ENCODE measurements at regions not wholly inside any gene's neighbourhood (a gene's known extent, or its start where the extent isn't known, plus 50 kb on each side); places are given as distances from the start of the nearest gene placed in this dataset.
"Not testable (repeated sequence)": the region's sequence is repeated elsewhere in the genome, so short reads cannot be mapped to it uniquely, and the experiment has no call there.

DNA sequence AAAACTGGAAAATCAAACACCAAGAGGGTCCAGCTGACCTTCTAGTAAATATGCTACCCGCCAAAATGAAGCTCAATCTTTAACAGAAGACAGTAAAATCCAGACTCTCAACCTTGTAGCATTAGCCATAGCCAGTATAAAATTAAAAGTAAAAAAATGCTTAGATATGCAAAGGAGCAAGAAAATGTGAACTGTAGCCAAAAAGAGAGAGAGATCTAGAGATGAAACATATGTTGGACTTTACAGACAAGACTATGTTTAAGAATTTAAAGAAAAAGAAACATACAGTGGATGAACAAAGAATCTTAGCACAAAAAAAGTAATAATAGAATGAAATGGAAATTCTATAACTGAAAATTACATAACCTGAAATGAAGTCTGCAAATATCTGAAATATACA, 344.5 kb downstream of the LRATD1 start:
- DNase-seq (ENCODE audit: low read depth in 2 of 2): no peak

DNA sequence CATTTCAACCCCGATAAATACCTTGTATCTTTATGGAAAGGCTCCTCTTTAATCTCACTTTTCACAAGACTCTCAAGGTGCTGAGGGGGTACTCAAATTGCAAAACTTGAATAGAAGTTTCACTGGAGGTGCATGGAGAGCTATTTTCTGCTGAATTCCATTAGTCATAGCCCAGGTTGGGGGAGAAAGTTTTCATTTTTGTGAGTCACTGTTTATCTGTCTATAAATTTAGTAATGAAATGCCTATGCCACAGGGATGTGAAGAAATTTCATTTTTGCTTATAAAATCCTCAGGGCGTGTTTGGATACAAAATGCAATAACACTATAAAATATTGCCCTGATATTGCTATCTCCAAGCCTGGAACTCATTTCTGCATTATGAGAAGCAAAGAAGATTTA, 346.3 kb downstream of the LRATD1 start:
- DNase-seq (ENCODE audit: low read depth in 2 of 2): no peak

DNA sequence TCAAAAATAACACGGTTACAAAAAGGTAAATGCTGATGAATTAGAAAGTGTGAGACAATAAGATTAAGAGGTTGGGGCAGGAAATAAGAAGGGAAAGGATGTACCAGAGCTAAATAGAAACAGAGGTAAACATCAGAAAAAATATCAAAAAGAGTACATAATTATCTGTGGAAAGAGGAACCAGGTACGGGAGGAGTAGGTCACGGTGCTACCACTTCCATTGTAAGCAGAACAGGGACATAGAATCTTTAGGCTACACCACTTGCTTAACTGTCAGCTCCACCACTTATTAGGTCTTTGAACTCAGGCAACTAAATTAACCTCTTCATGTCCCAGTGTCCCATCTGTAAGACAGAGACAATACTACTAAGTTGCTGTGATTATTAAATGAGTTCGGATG, 350.3 kb downstream of the LRATD1 start:
- DNase-seq (ENCODE audit: low read depth in 2 of 2): no peak

DNA sequence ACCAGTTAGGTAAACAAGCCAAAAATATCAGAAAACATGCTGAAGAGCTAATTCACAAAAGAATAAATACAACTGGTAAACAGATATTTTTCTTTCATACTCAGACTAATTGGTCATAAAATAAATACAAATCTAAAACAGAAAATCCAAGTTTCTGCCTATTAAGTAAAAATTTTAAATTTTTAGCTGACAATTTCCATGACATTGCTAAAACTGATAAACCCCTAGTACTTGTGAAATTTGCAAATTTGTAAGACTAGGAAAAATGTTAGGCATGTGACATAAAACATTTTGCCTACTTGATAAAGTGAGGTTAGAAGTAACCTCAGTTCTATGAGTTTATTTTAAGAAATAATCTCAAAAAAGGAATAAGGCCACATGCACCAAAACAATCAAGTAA, 356.1 kb downstream of the LRATD1 start:
- DNase-seq (ENCODE audit: low read depth in 2 of 2): no peak

DNA sequence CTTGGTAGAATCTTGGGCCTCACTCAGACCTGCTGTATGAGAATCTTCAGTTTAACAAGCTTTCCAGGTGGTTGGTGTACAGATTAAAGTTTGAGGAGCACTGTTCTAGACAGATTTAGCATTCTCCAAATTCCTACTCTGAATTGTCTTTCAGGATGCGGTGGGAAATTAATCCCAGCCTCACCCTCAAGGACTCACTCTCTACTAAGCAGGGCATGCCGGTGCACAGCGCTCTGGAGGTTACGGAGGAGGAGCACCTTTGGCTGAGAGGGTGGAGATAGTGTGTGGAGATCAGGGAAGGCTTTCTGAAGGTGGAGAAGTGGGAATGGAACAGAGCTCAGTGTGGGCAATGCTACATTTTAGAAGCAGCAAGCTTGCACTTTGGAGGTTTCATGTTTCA, 359.2 kb downstream of the LRATD1 start:
- no peak for DNase-seq (ENCODE audit: low read depth in 2 of 2)

DNA sequence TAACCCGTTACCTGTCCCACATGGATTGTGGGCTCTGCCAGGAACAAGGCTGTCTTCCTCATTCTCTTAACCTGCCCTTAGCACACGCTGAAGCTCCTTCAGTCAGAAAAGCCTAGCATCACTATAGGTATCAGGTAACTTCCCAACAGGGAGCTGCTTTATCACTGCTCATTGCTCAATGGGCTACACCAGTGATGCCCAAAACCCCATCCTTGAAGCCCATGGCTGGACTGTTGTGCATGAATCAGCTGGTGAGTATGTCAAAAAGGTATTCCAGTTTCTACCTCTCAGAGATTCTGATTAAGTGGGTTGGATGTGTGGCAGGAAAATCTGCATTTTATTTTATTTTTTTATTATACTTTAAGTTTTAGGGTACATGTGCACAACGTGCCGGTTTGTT, 362.2 kb downstream of the LRATD1 start:
- DNase-seq (ENCODE audit: low read depth in 2 of 2): no peak

DNA sequence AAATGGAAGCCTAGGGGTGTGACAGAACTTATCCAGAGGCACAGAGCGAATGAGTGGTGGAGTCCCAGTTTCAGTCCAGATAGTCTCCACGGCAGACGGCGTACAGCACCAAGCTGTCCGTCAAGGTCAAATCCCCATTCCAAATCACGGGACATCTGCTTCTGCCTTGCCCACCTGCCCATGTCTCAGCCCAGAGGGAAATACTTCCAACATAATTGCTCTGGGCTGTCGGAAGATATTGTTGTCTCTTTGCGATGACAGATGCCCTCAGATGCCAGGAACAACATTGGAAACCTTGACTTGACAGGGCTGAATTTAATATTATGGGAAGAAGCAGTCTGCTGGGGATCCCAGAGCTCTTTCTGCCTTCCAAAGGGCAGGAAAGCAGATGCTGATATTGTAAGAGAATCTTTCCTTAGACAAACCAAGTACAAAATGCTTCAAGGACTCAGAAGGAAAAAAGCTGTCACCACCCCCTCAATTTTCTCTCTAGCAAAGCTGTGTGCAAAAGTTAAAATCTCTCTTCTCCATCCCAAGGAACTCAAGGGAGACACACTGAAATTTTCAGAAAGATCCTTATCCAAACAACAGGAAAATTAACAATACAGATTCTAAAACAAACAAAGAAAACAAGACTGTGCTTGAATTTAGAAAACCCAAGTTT, 364.0 kb downstream of the LRATD1 start:
- no peak for DNase-seq (ENCODE audit: low read depth in 2 of 2)

DNA sequence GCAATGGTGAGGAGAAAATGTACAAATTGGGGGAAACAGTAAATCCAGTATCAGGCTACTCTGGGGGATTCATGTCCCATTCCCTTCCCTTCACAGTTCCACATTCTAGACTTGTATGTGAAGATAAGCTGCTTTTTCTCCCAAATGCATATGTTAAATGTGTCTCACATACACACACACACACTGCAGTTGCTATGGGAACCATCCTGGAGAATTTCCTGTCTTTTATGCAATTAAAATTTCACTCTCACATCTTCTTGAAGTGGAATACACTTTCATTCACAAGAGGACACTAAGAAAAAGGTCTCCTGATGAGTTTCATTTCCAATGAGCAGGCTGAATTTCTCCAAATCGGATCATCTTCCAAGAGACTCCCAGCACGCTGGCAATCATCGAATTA, 366.0 kb downstream of the LRATD1 start:
- no peak for DNase-seq (ENCODE audit: low read depth in 2 of 2)

DNA sequence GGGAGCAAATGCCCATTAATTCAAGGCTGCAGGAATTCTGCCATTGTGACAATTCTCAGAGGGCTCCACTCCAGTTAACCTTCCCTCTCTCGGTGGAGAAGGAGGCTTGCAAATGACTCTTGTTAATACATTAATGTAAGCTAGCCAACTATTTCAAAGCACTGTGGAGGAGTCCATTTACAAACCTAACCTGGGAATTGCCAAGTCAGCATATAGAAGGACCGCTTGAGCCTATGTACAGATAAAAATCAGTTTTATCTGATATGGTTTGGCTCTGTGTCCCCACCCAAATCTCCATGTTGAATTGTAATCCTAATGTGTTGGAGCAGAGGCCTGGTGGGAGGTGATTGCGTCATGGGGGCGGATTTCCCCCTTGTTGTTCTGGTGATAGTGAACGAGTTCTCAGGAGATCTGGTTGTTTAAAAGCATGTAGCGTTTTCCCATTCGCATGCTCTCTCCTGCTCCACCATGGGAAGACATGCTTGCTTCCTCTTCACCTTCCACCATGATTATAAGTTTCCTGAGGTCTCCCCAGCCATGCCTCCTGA, 366.7 kb downstream of the LRATD1 start:
- no peak for DNase-seq (ENCODE audit: low read depth in 2 of 2)

DNA sequence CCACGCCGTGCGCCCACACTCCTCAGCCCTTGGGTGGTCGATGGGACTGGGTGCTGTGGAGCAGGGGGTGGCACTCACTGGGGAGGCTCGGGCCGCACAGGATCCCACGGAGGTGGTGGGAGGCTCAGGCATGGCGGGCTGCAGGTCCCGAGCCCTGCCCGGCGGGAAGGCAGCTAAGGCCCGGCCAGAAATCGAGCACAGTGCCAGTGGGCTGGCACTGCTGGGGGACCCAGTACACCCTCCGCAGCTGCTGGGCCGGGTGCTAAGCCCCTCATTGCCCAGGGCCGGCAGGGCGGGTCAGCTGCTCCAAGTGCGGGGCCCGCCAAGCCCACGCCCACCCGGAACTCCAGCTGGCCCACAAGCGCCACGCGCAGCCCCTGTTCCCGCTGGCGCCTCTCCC, 370.0 kb downstream of the LRATD1 start:
- not testable (repeated sequence) for DNase-seq (ENCODE audit: low read depth in 2 of 2)

DNA sequence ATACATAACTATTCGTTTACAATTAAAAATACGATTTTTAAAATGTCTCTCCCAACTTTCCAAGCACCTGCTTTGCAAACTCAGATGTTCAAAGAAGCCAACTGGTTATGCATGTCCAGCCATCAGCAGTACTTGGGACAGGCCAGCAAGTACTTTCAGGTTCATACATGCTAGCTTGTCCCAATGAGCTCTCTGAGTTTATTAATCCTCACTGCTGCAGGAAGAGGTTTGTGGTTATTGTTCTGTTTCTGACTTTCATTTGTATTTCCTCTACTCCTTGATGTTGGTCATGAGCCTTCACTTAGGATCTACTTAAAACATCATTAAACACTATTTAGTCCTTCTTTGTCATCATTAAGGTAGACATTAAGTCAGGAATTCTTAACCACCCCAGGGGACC, 374.1 kb downstream of the LRATD1 start:
- DNase-seq (ENCODE audit: low read depth in 2 of 2): no peak

DNA sequence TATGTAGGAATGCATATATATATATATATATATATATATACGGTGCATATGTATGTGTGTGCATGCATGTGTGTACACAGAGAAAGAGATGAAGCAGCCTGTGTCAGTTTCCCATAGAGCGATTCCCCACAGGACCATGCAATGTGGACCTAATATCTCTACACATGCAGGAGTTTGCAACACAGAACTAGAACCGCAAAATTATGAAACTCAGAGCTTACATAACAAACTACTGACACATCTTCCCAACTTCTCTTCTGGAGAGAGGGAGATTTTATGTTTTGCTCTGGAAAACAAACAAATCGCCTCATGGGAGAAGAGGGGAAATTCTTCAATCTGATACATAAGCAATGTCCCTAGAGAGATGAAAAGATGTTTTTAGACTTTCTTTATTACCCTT, 377.2 kb downstream of the LRATD1 start:
- DNase-seq (ENCODE audit: low read depth in 2 of 2): no peak

DNA sequence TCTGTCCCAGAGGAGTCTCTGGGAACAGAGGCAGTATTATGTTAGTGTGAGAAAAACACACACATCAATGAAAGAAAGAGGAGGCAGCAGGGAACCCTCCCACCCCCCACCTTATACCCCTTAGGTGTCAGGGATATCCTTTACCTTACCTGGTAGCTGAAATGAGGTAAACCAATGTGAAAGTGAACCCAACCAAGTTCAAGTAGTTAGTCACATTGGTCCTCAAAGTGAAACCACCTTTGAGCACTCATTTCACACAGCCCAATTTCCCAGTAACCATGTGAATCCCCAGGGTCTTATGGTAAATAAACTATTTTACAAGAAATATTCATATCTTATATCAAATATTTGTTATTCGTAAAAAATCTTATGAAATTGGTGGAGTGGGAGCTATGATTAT, 377.8 kb downstream of the LRATD1 start:
- DNase-seq (ENCODE audit: low read depth in 2 of 2): no peak

DNA sequence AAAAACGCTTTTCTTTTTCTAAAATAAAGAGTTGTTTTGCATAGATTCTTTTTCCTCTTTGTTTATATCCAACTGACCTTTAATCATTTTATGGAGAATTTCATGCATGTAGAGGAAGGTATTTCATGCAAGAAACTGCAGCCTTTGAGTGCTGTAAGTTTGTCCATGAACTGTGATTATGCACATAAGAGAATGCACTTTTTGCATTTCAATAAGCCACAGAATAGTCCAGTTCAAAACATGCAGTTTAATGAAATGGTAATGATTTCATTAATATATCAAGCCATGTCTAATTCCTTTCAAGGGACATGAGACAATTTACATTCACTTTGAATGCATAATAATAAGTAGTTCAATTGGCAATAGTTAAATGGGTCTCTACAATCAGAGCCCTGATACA, 386.3 kb downstream of the LRATD1 start:
- DNase-seq (ENCODE audit: low read depth in 2 of 2): no peak

DNA sequence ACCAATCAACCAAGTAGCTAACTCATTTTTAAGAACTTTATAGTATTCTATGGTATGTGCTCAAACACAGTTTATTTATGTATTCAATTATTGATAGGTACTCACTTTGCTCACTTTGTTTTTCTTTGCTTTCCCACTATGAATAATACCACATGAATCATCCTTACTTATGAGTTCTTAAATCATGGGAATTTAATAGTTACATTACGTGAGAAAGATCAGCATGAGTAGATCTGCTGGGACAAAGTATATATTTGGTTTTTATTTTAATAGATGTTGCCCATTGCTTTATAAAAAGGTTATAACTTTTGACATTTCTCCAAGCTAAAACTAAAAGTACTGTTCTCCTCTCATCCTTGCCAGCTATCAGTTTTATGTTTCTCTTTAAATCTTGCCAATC, 390.7 kb downstream of the LRATD1 start:
- no peak for DNase-seq (ENCODE audit: low read depth in 2 of 2)

DNA sequence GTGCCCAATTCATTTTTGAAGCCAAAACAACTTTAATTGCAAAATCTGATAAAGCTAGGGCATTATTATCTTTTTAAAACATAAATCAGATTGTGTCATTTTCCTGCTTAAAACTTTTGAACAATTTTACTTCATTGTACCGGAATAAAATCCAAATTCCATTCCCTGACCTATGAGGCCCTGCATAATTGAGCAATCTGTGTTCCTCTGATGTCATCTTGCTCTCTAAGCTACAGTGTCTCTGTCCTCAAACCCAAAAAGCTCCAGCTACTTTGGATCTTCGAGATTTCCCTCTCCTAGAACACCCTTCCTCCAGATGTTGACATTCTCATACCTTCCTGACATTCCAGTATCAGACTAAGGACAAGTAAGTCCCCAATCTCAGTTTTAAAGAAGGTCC, 395.9 kb downstream of the LRATD1 start:
- no peak for DNase-seq (ENCODE audit: low read depth in 2 of 2)

DNA sequence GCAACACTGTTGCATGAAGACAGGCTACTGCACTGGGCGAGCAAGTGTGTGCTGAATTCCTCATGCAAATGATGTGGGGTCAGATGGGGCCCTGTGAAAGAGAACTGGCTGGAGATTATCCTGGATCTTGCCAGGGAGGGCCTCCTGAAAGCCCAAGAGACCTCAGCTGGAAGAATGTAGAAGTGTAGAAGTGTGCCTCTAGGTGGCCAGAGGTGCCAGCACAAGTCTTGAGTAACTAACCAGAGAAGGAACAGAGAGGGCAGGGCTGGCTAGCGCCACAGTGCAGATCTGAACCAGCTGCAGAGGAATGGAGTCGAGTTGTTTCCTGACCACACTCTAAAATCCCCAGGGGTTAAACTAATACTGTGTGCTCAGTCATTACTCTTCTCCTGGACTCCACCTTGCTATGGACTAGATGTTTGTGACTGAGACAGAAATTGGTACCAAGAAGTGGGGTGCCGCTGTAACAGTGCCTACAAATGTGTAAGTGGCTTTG, 399.3 kb downstream of the LRATD1 start:
- no peak for DNase-seq (ENCODE audit: low read depth in 2 of 2)

DNA sequence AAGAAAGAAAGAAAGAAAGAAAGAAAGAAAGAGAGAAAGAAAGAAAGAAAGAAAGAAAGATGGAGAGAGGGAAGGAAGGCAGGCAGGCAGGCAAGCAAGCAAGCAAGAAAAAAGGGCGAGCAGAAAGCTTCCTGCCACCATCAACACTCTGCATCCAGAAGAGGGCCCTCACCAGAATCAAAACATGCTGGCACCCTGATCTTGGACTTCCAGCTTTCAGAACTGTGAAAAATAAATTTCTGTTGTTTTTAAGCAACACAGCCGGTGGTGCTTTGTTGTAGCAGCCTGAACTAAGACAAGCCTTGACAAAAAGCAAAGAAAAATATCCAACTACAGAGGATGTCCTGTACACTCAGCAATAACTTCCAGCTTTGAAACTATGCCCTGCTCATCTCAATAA, 401.7 kb downstream of the LRATD1 start:
- no peak for DNase-seq (ENCODE audit: low read depth in 2 of 2)

DNA sequence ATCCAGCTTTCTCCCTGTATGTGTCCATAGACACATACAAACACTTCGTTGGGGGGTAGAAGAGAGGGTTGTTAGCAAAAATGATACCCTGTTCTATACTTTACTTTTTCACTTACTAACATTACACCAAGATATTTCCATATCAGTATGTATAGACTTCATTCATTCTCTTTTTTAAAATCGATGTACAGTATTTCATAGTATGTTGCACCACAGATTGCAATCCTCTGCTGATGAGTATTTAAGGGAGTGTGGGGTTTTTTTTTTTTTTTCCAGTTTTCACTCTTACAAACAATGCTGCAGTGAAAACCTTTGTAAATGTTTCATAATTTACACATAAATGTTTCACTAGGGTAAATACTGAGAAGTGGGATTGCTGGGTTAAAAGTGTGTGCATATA, 402.3 kb downstream of the LRATD1 start:
- no peak for DNase-seq (ENCODE audit: low read depth in 2 of 2)

DNA sequence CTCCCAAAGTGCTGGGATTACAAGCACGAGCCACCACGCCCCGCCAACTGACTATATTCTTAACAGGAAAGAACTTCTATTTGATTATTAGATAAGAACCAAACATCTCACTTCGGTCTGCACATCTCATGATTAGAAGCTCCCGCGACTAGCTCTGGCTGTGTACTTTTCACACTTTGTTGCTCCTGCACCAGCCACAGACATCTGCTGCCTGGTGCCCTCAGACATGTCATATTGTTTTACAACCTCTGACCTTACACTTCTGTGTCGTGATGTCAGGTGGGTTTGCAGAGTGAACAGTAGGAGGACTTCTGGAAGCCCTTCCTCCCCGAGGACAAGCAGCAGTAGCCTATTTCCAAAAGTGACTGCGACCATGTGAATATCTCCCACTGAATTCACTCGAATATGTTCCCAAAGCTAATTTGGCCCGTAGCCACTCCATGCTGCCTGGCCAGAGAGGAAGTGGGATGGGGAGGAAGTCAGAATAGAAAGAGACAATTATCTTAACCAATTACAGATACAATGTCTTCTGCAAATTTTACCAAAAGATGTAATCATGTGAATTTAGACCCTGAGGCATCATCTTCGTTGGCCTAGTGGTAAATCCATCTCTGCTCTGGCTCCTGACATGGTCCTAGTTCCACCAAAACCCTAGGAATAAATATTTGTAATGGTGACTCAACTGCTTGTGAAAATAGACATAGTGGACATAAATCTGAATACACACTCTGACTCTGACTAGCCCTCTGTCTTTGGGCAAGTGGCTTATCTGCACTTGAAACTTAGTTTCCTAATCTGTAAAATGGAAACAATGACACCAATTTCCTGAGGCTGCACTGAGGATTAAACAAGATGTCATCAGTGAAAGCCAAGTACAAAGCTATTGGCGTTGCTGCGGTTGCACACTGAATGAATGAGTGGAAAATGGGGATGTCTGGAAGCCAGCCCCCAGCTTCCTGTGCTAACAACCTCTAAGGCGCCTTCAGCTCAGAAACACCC, 406.1 kb downstream of the LRATD1 start:
- no peak for DNase-seq (ENCODE audit: low read depth in 2 of 2)

DNA sequence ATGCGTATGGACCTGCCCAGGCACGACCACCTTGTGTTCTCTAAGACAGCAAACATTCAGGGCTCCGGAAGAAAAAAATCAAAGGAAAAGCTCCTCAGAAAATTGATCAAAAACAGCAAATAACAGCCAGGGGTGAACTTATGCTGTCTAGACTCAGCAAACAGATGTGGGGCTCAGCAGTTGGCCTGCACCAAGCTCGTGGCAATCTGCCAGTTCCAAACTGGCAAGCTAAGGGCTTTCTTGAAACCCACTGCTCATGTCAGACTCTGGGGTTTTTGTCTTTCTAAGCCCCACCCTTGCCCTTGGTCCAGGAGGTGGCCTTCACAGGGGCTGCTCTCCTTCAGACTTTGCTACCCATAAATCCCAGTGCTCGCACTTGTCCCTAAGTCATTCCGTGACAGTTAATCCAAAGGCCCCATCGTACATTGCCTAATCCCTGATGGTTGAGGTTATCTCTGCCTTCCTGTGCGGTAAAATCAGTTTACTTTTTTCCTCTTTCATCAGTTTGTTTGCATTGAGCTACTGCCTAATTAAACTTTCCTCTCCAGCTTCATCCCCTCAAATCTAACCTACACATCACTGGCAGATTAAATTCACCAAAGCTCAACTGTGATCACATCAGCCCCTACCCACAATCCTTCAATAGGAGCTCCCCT, 408.0 kb downstream of the LRATD1 start:
- no peak for DNase-seq (ENCODE audit: low read depth in 2 of 2)

DNA sequence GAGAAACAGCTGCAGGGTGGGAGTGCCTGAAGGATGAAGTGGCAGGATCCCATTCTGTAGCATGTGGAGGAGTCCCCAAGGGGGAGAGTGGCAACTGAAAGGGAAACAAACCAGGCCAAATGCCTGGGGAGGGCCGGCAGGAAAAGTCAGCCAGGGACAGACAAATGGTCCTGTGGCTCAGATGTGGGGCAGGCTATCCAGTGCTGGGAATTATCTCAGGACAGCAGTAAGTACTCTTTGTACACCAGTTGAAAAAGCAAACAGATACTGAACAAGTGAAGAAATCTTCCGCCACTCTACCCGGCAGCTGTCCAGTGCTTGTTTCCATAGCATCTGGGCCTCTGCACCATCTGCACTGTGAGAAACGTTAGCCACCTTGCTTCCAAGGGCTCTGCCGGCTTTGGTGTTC, 408.9 kb downstream of the LRATD1 start:
- DNase-seq (ENCODE audit: low read depth in 2 of 2): no peak

Data from dermis microvascular lymphatic vessel endothelial cell (primary cell).